T-helper 2 cell treated with Interferon-gamma antibody and Interleukin-4, amounts not matched to agents 5 μg/mL and 100 μg/mL, for 36 hours (primary cell): ENCODE measurements at regions not wholly inside any gene's neighbourhood (a gene's known extent, or its start where the extent isn't known, plus 50 kb on each side); places are given as distances from the start of the nearest gene placed in this dataset.

ENCODE experiments used
- DNase-seq: peaks from one replicate; pipeline ENCODE4 v3.0.0; 2021; ENCODE audit warnings: low spot score
- H3K27ac Mint-ChIP-seq: one replicate; pipeline ENCODE4 v1.8.0; 2021; ENCODE audit warnings: mild to moderate bottlenecking, mixed read lengths
- H3K27me3 Mint-ChIP-seq: one replicate; pipeline ENCODE4 v1.8.0; 2021; ENCODE audit warnings: low read depth, mixed read lengths
- H3K36me3 Mint-ChIP-seq: one replicate; pipeline ENCODE4 v1.8.0; 2021; ENCODE audit warnings: low read depth, mixed read lengths
- H3K4me1 Mint-ChIP-seq: one replicate; pipeline ENCODE4 v1.8.0; 2021; ENCODE audit warnings: low read depth, mixed read lengths
- H3K4me3 Mint-ChIP-seq: one replicate; pipeline ENCODE4 v1.8.0; 2022; ENCODE audit warnings: mild to moderate bottlenecking, moderate library complexity, mixed read lengths
- H3K9me3 Mint-ChIP-seq: one replicate; pipeline ENCODE4 v1.8.0; 2021; ENCODE audit warnings: mixed read lengths

GRCh38 chr14:84543859-84544258 is 986.1 kb upstream of the FLRT2 start:
- no peaks in the 10 kb centered on the region for H3K36me3 Mint-ChIP-seq
- no peak overlapping the region for H3K27ac Mint-ChIP-seq
- no peaks in the 10 kb centered on the region for H3K27me3 Mint-ChIP-seq
- H3K4me3 Mint-ChIP-seq, result no peak overlapping the region
- no peaks in the 10 kb centered on the region for H3K4me1 Mint-ChIP-seq
- no peak for DNase-seq
- H3K9me3 Mint-ChIP-seq, result peaks cover 32% of the 10 kb centered on the region

- Mint-ChIP-seq H3K36me3 (no peaks in the 10 kb centered on the region), H3K4me3 (no peak overlapping the region), H3K4me1 (no peaks in the 10 kb centered on the region), H3K27me3 (no peaks in the 10 kb centered on the region), H3K9me3 (peaks cover 34% of the 10 kb centered on the region), H3K27ac (no peak overlapping the region)
- no peak for DNase-seq
Measured at GRCh38 chr14:84544486-84545131, 985.3 kb upstream of the FLRT2 start.

GRCh38 chr14:84546236-84546635 is 983.7 kb upstream of the FLRT2 start:
- Mint-ChIP-seq H3K36me3 (no peaks in the 10 kb centered on the region), H3K9me3 (peaks cover 46% of the 10 kb centered on the region), H3K4me3 (no peak overlapping the region), H3K27ac (no peak overlapping the region), H3K27me3 (no peaks in the 10 kb centered on the region), H3K4me1 (no peaks in the 10 kb centered on the region)
- no peak for DNase-seq

GRCh38 chr14:84554136-84554535 is 975.8 kb upstream of the FLRT2 start:
- no peak for DNase-seq
- H3K36me3 Mint-ChIP-seq, result no peaks in the 10 kb centered on the region
- no peaks in the 10 kb centered on the region for H3K4me1 Mint-ChIP-seq
- H3K9me3 Mint-ChIP-seq, result peaks cover 48% of the 10 kb centered on the region
- no peak overlapping the region for H3K27ac Mint-ChIP-seq
- H3K27me3 Mint-ChIP-seq, result no peaks in the 10 kb centered on the region
- no peak overlapping the region for H3K4me3 Mint-ChIP-seq

- H3K4me3 Mint-ChIP-seq, result no peak overlapping the region
- H3K27me3 Mint-ChIP-seq, result no peaks in the 10 kb centered on the region
- H3K36me3 Mint-ChIP-seq, result no peaks in the 10 kb centered on the region
- H3K27ac Mint-ChIP-seq, result no peak overlapping the region
- no peak for DNase-seq
- H3K9me3 Mint-ChIP-seq, result peaks cover 50% of the 10 kb centered on the region
- H3K4me1 Mint-ChIP-seq, result no peaks in the 10 kb centered on the region
Measured at GRCh38 chr14:84555493-84555892, 974.5 kb upstream of the FLRT2 start.

GRCh38 chr14:84566109-84566508 is 963.8 kb upstream of the FLRT2 start:
- H3K36me3 Mint-ChIP-seq, result no peaks in the 10 kb centered on the region
- no peak for DNase-seq
- H3K4me1 Mint-ChIP-seq, result no peaks in the 10 kb centered on the region
- H3K27ac Mint-ChIP-seq, result no peak overlapping the region
- H3K27me3 Mint-ChIP-seq, result no peaks in the 10 kb centered on the region
- H3K9me3 Mint-ChIP-seq, result peaks cover 24% of the 10 kb centered on the region
- H3K4me3 Mint-ChIP-seq, result no peak overlapping the region

GRCh38 chr14:84575681-84576080 is 954.3 kb upstream of the FLRT2 start:
- no peaks in the 10 kb centered on the region for H3K36me3 Mint-ChIP-seq
- no peaks in the 10 kb centered on the region for H3K27me3 Mint-ChIP-seq

GRCh38 chr14:84579292-84579691 is 950.7 kb upstream of the FLRT2 start:
- Mint-ChIP-seq H3K4me1 (no peaks in the 10 kb centered on the region), H3K9me3 (peaks cover 33% of the 10 kb centered on the region), H3K4me3 (no peak overlapping the region), H3K27me3 (no peaks in the 10 kb centered on the region), H3K27ac (no peak overlapping the region), H3K36me3 (no peaks in the 10 kb centered on the region)
- DNase-seq, result no peak

More at GRCh38 chr14:84575681-84576080, 954.3 kb upstream of the FLRT2 start:
- Mint-ChIP-seq H3K27ac (no peak overlapping the region), H3K4me3 (no peak overlapping the region), H3K9me3 (peaks cover 34% of the 10 kb centered on the region), H3K4me1 (no peaks in the 10 kb centered on the region)
- no peak for DNase-seq

- Mint-ChIP-seq H3K36me3 (no peaks in the 10 kb centered on the region), H3K4me3 (no peak overlapping the region), H3K27ac (no peak overlapping the region), H3K27me3 (no peaks in the 10 kb centered on the region), H3K4me1 (no peaks in the 10 kb centered on the region), H3K9me3 (peaks cover 27% of the 10 kb centered on the region)
- DNase-seq, result no peak
Measured at GRCh38 chr14:84581041-84581440, 948.9 kb upstream of the FLRT2 start.

- no peaks in the 10 kb centered on the region for H3K36me3 Mint-ChIP-seq
- H3K9me3 Mint-ChIP-seq, result peaks cover 22% of the 10 kb centered on the region
- H3K4me3 Mint-ChIP-seq, result no peak overlapping the region
- H3K27ac Mint-ChIP-seq, result no peak overlapping the region
- DNase-seq, result no peak
- no peaks in the 10 kb centered on the region for H3K27me3 Mint-ChIP-seq
- no peaks in the 10 kb centered on the region for H3K4me1 Mint-ChIP-seq
Measured at GRCh38 chr14:84584511-84584910, 945.4 kb upstream of the FLRT2 start.

- Mint-ChIP-seq H3K27me3 (no peaks in the 10 kb centered on the region), H3K27ac (no peak overlapping the region), H3K4me3 (no peak overlapping the region), H3K9me3 (peaks cover 18% of the 10 kb centered on the region), H3K4me1 (no peaks in the 10 kb centered on the region), H3K36me3 (no peaks in the 10 kb centered on the region)
- DNase-seq, result no peak
Measured at GRCh38 chr14:84591827-84592445, 938.0 kb upstream of the FLRT2 start.

GRCh38 chr14:84592770-84593169 is 937.2 kb upstream of the FLRT2 start:
- H3K27ac Mint-ChIP-seq, result no peak overlapping the region
- no peaks in the 10 kb centered on the region for H3K4me1 Mint-ChIP-seq
- no peaks in the 10 kb centered on the region for H3K27me3 Mint-ChIP-seq
- no peak overlapping the region for H3K4me3 Mint-ChIP-seq
- H3K9me3 Mint-ChIP-seq, result peaks cover 18% of the 10 kb centered on the region
- no peaks in the 10 kb centered on the region for H3K36me3 Mint-ChIP-seq
- no peak for DNase-seq

GRCh38 chr14:84610086-84610485 is 919.9 kb upstream of the FLRT2 start:
- no peak overlapping the region for H3K4me3 Mint-ChIP-seq
- H3K27me3 Mint-ChIP-seq, result no peaks in the 10 kb centered on the region
- DNase-seq, result no peak
- no peak overlapping the region for H3K27ac Mint-ChIP-seq
- no peaks in the 10 kb centered on the region for H3K36me3 Mint-ChIP-seq
- H3K4me1 Mint-ChIP-seq, result no peaks in the 10 kb centered on the region
- peaks cover 22% of the 10 kb centered on the region for H3K9me3 Mint-ChIP-seq

- no peak overlapping the region for H3K4me3 Mint-ChIP-seq
- H3K9me3 Mint-ChIP-seq, result peaks cover 12% of the 10 kb centered on the region
- no peak overlapping the region for H3K27ac Mint-ChIP-seq
- H3K36me3 Mint-ChIP-seq, result no peaks in the 10 kb centered on the region
- no peaks in the 10 kb centered on the region for H3K27me3 Mint-ChIP-seq
- H3K4me1 Mint-ChIP-seq, result no peaks in the 10 kb centered on the region
- DNase-seq, result no peak
Measured at GRCh38 chr14:84622357-84622756, 907.6 kb upstream of the FLRT2 start.

GRCh38 chr14:84643446-84643845 is 886.5 kb upstream of the FLRT2 start:
- H3K4me3 Mint-ChIP-seq, result no peak overlapping the region

More at GRCh38 chr14:84643446-84643845, 886.5 kb upstream of the FLRT2 start:
- Mint-ChIP-seq H3K9me3 (peaks cover 36% of the 10 kb centered on the region), H3K27me3 (no peaks in the 10 kb centered on the region), H3K4me1 (no peaks in the 10 kb centered on the region), H3K27ac (no peak overlapping the region), H3K36me3 (no peaks in the 10 kb centered on the region)
- no peak for DNase-seq
